ENCODE measurements at regions not wholly inside any gene's neighbourhood (a gene's known extent, or its start where the extent isn't known, plus 50 kb on each side); places are given as distances from the start of the nearest gene placed in this dataset.
"Not testable (repeated sequence)": the region's sequence is repeated elsewhere in the genome, so short reads cannot be mapped to it uniquely, and the experiment has no call there.

GRCh38 chr14:37711831-37712475 is 116.5 kb downstream of the TTC6 start:
- in situ Hi-C loops (cut with HindIII; ENCODE audit: low sequenced_read_pairs), result no loop called here

- in situ Hi-C loops (cut with HindIII; ENCODE audit: low sequenced_read_pairs), result not testable (repeated sequence)
These were observed 117.0 kb downstream of the TTC6 start for GRCh38 chr14:37712476-37712860.

GRCh38 chr14:37712976-37713431 is 117.6 kb downstream of the TTC6 start:
- in situ Hi-C loops (cut with HindIII; ENCODE audit: low sequenced_read_pairs), result no loop called here

GRCh38 chr14:37720131-37720530 is 124.7 kb downstream of the TTC6 start:
- in situ Hi-C loops (cut with HindIII; ENCODE audit: low sequenced_read_pairs), result no loop called here

GRCh38 chr14:37721976-37722659 is 126.7 kb downstream of the TTC6 start:
- in situ Hi-C loops (cut with HindIII; ENCODE audit: low sequenced_read_pairs), result no loop called here

- in situ Hi-C loops (cut with HindIII; ENCODE audit: low sequenced_read_pairs), result no loop called here
These were observed 128.1 kb downstream of the TTC6 start for GRCh38 chr14:37723515-37723914.

GRCh38 chr14:37726708-37727107 is 131.3 kb downstream of the TTC6 start:
- in situ Hi-C loops (cut with HindIII; ENCODE audit: low sequenced_read_pairs), result no loop called here

- in situ Hi-C loops (cut with HindIII; ENCODE audit: low sequenced_read_pairs), result no loop called here
These were observed 133.8 kb downstream of the TTC6 start for GRCh38 chr14:37729218-37729617.

- in situ Hi-C loops (cut with HindIII; ENCODE audit: low sequenced_read_pairs), result no loop called here
These were observed 135.7 kb downstream of the TTC6 start for GRCh38 chr14:37731094-37731493.

GRCh38 chr14:37745657-37746056 is 150.2 kb downstream of the TTC6 start:
- in situ Hi-C loops (cut with HindIII; ENCODE audit: low sequenced_read_pairs), result no loop called here

GRCh38 chr14:37746140-37746832 is 150.9 kb downstream of the TTC6 start:
- in situ Hi-C loops (cut with HindIII; ENCODE audit: low sequenced_read_pairs), result no loop called here

GRCh38 chr14:37753459-37753858 is 158.0 kb downstream of the TTC6 start:
- in situ Hi-C loops (cut with HindIII; ENCODE audit: low sequenced_read_pairs), result no loop called here

- in situ Hi-C loops (cut with HindIII; ENCODE audit: low sequenced_read_pairs), result not testable (repeated sequence)
These were observed 164.8 kb downstream of the TTC6 start for GRCh38 chr14:37760275-37760674.

- in situ Hi-C loops (cut with HindIII; ENCODE audit: low sequenced_read_pairs), result no loop called here
These were observed 167.8 kb downstream of the TTC6 start for GRCh38 chr14:37763266-37763665.

GRCh38 chr14:37772283-37772682 is 176.9 kb downstream of the TTC6 start:
- in situ Hi-C loops (cut with HindIII; ENCODE audit: low sequenced_read_pairs), result not testable (repeated sequence)

GRCh38 chr14:37776791-37777499 is 181.5 kb downstream of the TTC6 start:
- in situ Hi-C loops (cut with HindIII; ENCODE audit: low sequenced_read_pairs), result no loop called here

GRCh38 chr14:37778135-37778943 is 182.9 kb downstream of the TTC6 start:
- in situ Hi-C loops (cut with HindIII; ENCODE audit: low sequenced_read_pairs), result no loop called here

GRCh38 chr14:37779480-37779879 is 184.1 kb downstream of the TTC6 start:
- in situ Hi-C loops (cut with HindIII; ENCODE audit: low sequenced_read_pairs), result no loop called here

- in situ Hi-C loops (cut with HindIII; ENCODE audit: low sequenced_read_pairs), result not testable (repeated sequence)
These were observed 185.3 kb downstream of the TTC6 start for GRCh38 chr14:37780731-37781130.

GRCh38 chr14:37784203-37784826 is 188.9 kb downstream of the TTC6 start:
- in situ Hi-C loops (cut with HindIII; ENCODE audit: low sequenced_read_pairs), result not testable (repeated sequence)
